SK-N-SH (cell line): ENCODE measurements at regions not wholly inside any gene's neighbourhood (a gene's known extent, or its start where the extent isn't known, plus 50 kb on each side); places are given as distances from the start of the nearest gene placed in this dataset.

ENCODE experiments used
- CTCF ChIP-seq: fragments of 200-600 bp; sonication (generic); IDR thresholded peaks from 2 replicates; pipeline ENCODE4 v1.6.1; 2017; ENCODE audit warnings: antibody characterized with exemption, mild to moderate bottlenecking, moderate library complexity
- RFX5 ChIP-seq: IDR thresholded peaks from 2 replicates; pipeline ENCODE4 v1.6.1; 2012; ENCODE audit warnings: mild to moderate bottlenecking, improper control_type of control experiment, low read length
- USF2 ChIP-seq: fragments of 150-350 bp; IDR thresholded peaks from 2 replicates; pipeline ENCODE4 v1.6.1; 2017; ENCODE audit warnings: antibody characterized with exemption, low read length, low read depth, borderline replicate concordance

GRCh38 chr10:63825111-63825510 lies 303.9 kb downstream of the REEP3 start:
- TF ChIP-seq RFX5 (no peak), CTCF (no peak), USF2 (no peak)
